HepG2 (cell line): ENCODE measurements at regions not wholly inside any gene's neighbourhood (a gene's known extent, or its start where the extent isn't known, plus 50 kb on each side); places are given as distances from the start of the nearest gene placed in this dataset.
"Not testable (repeated sequence)": the region's sequence is repeated elsewhere in the genome, so short reads cannot be mapped to it uniquely, and the experiment has no call there.

ENCODE experiments used
- ATAC-seq: fragments of 200-7000 bp; cut with Tn5 transposase; 3 replicates; pipeline ENCODE4 v1.9.1; 2020; ENCODE audit warnings: mild to moderate bottlenecking, moderate library complexity
- BruUV-seq: library from RNA; stranded (reverse); fragments of 400-500 nt; replicated peaks from 2 replicates; lab custom pipeline; 2021; lab: Mats Ljungman, UMichigan
- CTCF ChIA-PET: fragments of 300-600 bp; formaldehyde crosslinking; extraction: SDS; loops from one replicate; lab custom pipeline; 2021; ENCODE audit warnings: low total read pairs, inconsistent platforms, low intra/inter-chr PET ratio; lab: Yijun Ruan, JAX
- POLR2A ChIA-PET: fragments of 350-600 bp; sonication (Branson Sonifier 250); formaldehyde crosslinking; loops from one replicate; lab custom pipeline; 2020; ENCODE audit warnings: antibody characterized with exemption, inconsistent platforms; lab: Yijun Ruan, JAX
- DNase-seq: peaks from one replicate; pipeline ENCODE4 v3.0.0-alpha.2; 2015; ENCODE audit warnings: low spot score
- FAIRE-seq: peaks from 3 replicates; lab custom pipeline; 2011; peaks lifted over from hg19 to GRCh38; lab: Jason Lieb, UNC
- H2AFZ ChIP-seq: one replicate; pipeline ENCODE4 v1.6.1; 2011; ENCODE audit warnings: low read length, inconsistent platforms
- H3K27ac ChIP-seq: fragments of 300-600 bp; 3 replicates; pipeline ENCODE4 v1.8.0; 2011; ENCODE audit warnings: mixed run types, mild to moderate bottlenecking, mixed read lengths, low read length, inconsistent platforms; ENCODE audit not compliant: insufficient read depth; ENCODE audit errors: extremely low read length
- H3K27me3 ChIP-seq, 2 experiments: fragments of 200-600 bp in 1 of 2; 2 replicates in 1 of 2; 3 replicates in 1 of 2; pipeline versions ENCODE4 v1.6.0 to v1.8.0; 2011; ENCODE audit warnings: low read length in 2 of 2, mild to moderate bottlenecking in 2 of 2, moderate library complexity in 2 of 2, inconsistent platforms in 1 of 2; ENCODE audit not compliant: insufficient read depth in 2 of 2, control insufficient read depth in 1 of 2
- H3K36me3 ChIP-seq, 2 experiments: fragments of 200-600 bp in 1 of 2; replicated peaks in 1 of 2; 2 replicates in 1 of 2; 3 replicates in 1 of 2; pipeline versions ENCODE4 v1.5.1 to v1.8.0; 2011; ENCODE audit warnings: low read length in 2 of 2, inconsistent platforms in 1 of 2; ENCODE audit not compliant: insufficient read depth in 2 of 2, control insufficient read depth in 1 of 2
- H3K4me1 ChIP-seq: 2 replicates; pipeline ENCODE4 v1.5.1; 2012; ENCODE audit warnings: low read length, inconsistent platforms; ENCODE audit not compliant: insufficient read depth
- H3K4me2 ChIP-seq: 2 replicates; pipeline ENCODE4 v1.6.0; 2011; ENCODE audit warnings: low read depth, low read length, inconsistent platforms
- H3K4me3 ChIP-seq, 3 experiments: fragments of 200-600 bp in 1 of 3; sonication (generic), shearing (Covaris generic) in 1 of 3; replicated peaks in 1 of 3; 2 replicates each; pipeline ENCODE4 v1.5.1; 2011 to 2016; ENCODE audit warnings: low read length in 3 of 3, inconsistent platforms in 2 of 3, low read depth in 2 of 3, mild to moderate bottlenecking in 2 of 3, control low read depth in 1 of 3, mixed read lengths in 1 of 3; ENCODE audit not compliant: insufficient read depth in 1 of 3
- H3K79me2 ChIP-seq: one replicate; pipeline ENCODE4 v1.6.1; 2011; ENCODE audit warnings: low read length, inconsistent platforms; ENCODE audit not compliant: insufficient read depth
- H3K9ac ChIP-seq: 2 replicates; pipeline ENCODE4 v1.6.0; 2011; ENCODE audit warnings: mild to moderate bottlenecking, low read depth, low read length, inconsistent platforms; ENCODE audit not compliant: insufficient read depth
- H3K9me3 ChIP-seq: 2 replicates; pipeline ENCODE4 v1.5.1; 2012; ENCODE audit warnings: mild to moderate bottlenecking, low read length
- H4K20me1 ChIP-seq: 2 replicates; pipeline ENCODE4 v1.6.0; 2011; ENCODE audit warnings: inconsistent platforms, mild to moderate bottlenecking, low read length, moderate library complexity; ENCODE audit not compliant: insufficient read depth
- ATF7 ChIP-seq, 2 experiments: fragments of 450-650 bp in 1 of 2; sonication (generic) in 1 of 2; formaldehyde crosslinking in 1 of 2; IDR thresholded peaks; 2 replicates each; pipeline versions ENCODE4 v1.4.0 to v1.6.1; 2016 to 2020; ENCODE audit warnings: antibody characterized with exemption in 1 of 2, mild to moderate bottlenecking in 1 of 2, missing genetic modification reagents in 1 of 2
- WGBS: methylation state at CpG from one replicate; pipeline ENCODE4 v1.1.6; 2017; ENCODE audit warnings: low lambda C conversion rate; 5-methylcytosine and 5-hydroxymethylcytosine counted together
- in situ Hi-C: cut with HindIII; loops from 2 replicates; pipeline ENCODE4 v1.10.0; 2017; ENCODE audit warnings: low pct_unique_long_range_greater_than_20kb; ENCODE audit not compliant: extremely low pct_ligation_motif_present
- intact Hi-C: fragments of 100-400 bp; cut with micrococcal nuclease; formaldehyde crosslinking; loops from one replicate; pipeline ENCODE4 v1.10.0; 2022; ENCODE audit not compliant: unreplicated experiment

- H3K4me2 ChIP-seq, H3K9ac ChIP-seq, H3K79me2 ChIP-seq, H3K27ac ChIP-seq, H3K9me3 ChIP-seq, ATAC-seq, FAIRE-seq, POLR2A ChIA-PET, BruUV-seq, H4K20me1 ChIP-seq, H3K27me3 ChIP-seq, H3K4me3 ChIP-seq, H2AFZ ChIP-seq, DNase-seq, H3K36me3 ChIP-seq: not testable (repeated sequence)
- in situ Hi-C loops (loop anchor here (5.0 to 25.0 kb wide), 4 partner anchors 371 to 998 kb away; no protein-coding TSS in a partner anchor), intact Hi-C loops (loop anchor here (5.0 kb wide), 3 partner anchors 291 to 1001 kb away; no protein-coding TSS in a partner anchor)
- H3K4me1 ChIP-seq, result peaks cover 17% of the 10 kb centered on the region
- CTCF ChIA-PET, result interaction anchor here (2.8 to 4.2 kb wide), 3 partner anchors 372 to 567 kb away, joined by 20 to 50 read pairs (median 39); no protein-coding TSS in a partner anchor
- WGBS, result 41% methylated on average over 4 of the region's 4 CpGs
Observed at GRCh38 chr6:137643210-137643609, 149.0 kb upstream of the OLIG3 start.

GRCh38 chr6:137643644-137644043 lies 149.4 kb upstream of the OLIG3 start:
- BruUV-seq; DNase-seq; FAIRE-seq; CTCF ChIA-PET; H3K4me2 ChIP-seq; H3K79me2 ChIP-seq; H3K9ac ChIP-seq; H3K27ac ChIP-seq; POLR2A ChIA-PET; H3K9me3 ChIP-seq; H3K36me3 ChIP-seq; H3K27me3 ChIP-seq; ATAC-seq; H2AFZ ChIP-seq; H4K20me1 ChIP-seq; H3K4me3 ChIP-seq; TF ChIP-seq ATF7 (CRISPR knock-in tag; IDR thresholded peaks at IDR 0.05): not testable (repeated sequence)
- TF ChIP-seq ATF7 (IDR thresholded peaks at IDR 0.05), result peak; percentile 50; the same call in 1 of the 2 replicates
- H3K4me1 ChIP-seq, result peaks cover 22% of the 10 kb centered on the region
- intact Hi-C loops, result loop anchor here (5.0 kb wide), 3 partner anchors 291 to 1001 kb away; no protein-coding TSS in a partner anchor
- 50% methylated on average over 2 of the region's 2 CpGs for WGBS
- in situ Hi-C loops, result loop anchor here (5.0 to 25.0 kb wide), 4 partner anchors 371 to 999 kb away; no protein-coding TSS in a partner anchor
